Right cardiac atrium (tissue), 5 donors: ENCODE measurements at regions not wholly inside any gene's neighbourhood (a gene's known extent, or its start where the extent isn't known, plus 50 kb on each side); places are given as distances from the start of the nearest gene placed in this dataset.

Experiments
- ATAC-seq, 2 donors: fragments of 200-7000 bp; cut with Tn5 transposase; one replicate each; pipeline versions ENCODE4 v1.8.0 to v1.9.1; 2020; ENCODE audit warnings: moderate library complexity in 2 of 2, mild to moderate bottlenecking in 1 of 2
- DNase-seq, 3 donors: peaks; one replicate each; pipeline ENCODE4 v3.0.0-alpha.2; 2020
- H3K27ac ChIP-seq: one replicate; pipeline ENCODE4 v1.5.1; 2013; ENCODE audit warnings: mild to moderate bottlenecking, low read length, control low read depth, moderate library complexity
- H3K27me3 ChIP-seq: one replicate; pipeline ENCODE4 v1.6.1; 2013; ENCODE audit not compliant: control insufficient read depth, insufficient read depth
- H3K4me1 ChIP-seq: one replicate; pipeline ENCODE4 v1.6.1; 2013; ENCODE audit warnings: low read length; ENCODE audit not compliant: control insufficient read depth, insufficient read depth
- H3K4me3 ChIP-seq: one replicate; pipeline ENCODE4 v1.5.1; 2013; ENCODE audit warnings: low read length, control low read depth
- H3K9me3 ChIP-seq: one replicate; pipeline ENCODE4 v1.6.1; 2013; ENCODE audit warnings: low read length; ENCODE audit not compliant: control insufficient read depth
- WGBS: extraction: QIAGEN DNeasy Blood & Tissue Kit; methylation state at CpG from one replicate; pipeline ENCODE4 v1.1.7; 2013; 5-methylcytosine and 5-hydroxymethylcytosine counted together
- intact Hi-C, 4 donors: fragments of 100-400 bp; cut with DNase I; formaldehyde crosslinking; loops; one replicate each; pipeline versions ENCODE4 v1.11.0 to v1.14.0; 2022 to 2023
- donor health status: healthy with polysubstance abuse.
- donor health status: DM: no; HTN: yes; CAD: no.
- donor health status: DM: no; HTN: no; CAD: no.
- donor health status: DM: no; HTN: yes; CAD: no; lungs with severe emphysema.
- donor health status: DM: yes; HTN: yes; CAD: no.

DNA sequence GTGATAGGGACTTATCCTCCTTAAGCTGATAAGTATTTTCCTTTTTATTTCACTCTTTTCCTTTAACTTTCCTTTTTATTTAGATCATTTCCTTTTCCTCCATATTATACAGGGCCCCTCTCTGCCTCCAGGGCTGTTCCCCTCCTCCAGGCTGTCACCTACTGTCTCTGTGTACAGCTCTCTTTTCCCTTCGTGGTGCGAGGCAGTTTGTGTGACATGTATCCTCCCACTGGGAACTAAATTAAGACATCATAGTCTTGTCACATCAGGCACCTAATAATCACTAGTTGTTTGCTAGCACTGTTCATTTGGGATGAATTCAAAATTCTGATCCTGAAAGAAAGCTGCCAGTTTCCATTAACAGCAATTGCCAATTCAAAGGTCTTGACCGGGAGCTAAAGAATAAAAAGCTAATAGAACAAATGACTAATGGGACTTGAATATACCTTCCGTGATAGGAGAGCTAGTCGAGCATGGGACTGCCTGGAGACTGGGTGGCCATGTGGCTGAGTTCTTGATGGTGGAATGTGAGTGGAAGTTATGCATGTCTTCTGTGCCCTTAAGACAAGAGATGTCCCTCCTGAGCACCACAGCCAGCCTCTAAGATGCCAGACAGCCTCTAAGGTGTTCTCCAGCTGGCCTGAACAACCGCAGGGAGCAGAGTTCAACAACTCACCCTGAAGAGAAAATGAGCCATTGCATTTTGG, 77.7 kb upstream of the LRRC55 start:
- no peak for ATAC-seq
- Histone ChIP-seq H3K4me3 (no peak overlapping the region), H3K27me3 (no peaks in the 10 kb centered on the region), H3K4me1 (peaks cover 2% of the 10 kb centered on the region), H3K9me3 (no peaks in the 10 kb centered on the region), H3K27ac (no peak overlapping the region)
- WGBS: 61% methylated on average over 6 of the region's 6 CpGs
- no peak for DNase-seq
- intact Hi-C loops: no loop called here

DNA sequence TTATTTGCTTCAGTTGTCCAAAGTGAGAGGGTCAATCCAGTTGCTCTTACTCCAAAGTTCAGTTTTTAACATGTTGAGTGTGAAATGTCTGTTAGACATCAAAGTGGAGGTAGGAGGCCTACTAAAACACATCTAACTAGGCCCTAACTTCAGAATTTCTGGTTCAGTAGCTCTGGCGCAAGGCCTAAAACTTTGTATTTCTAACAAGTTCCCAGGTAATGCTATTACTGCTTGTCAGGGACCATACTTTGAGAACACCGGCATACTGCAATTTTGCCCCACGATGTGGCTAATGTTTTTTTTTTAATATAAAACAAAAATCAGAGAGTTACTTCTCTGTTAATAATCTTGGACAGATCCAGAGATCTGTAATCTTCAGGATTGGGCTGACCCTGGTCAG, 72.4 kb upstream of the LRRC55 start:
- no peaks in the 10 kb centered on the region for H3K9me3 ChIP-seq
- H3K4me3 ChIP-seq: no peak overlapping the region
- WGBS: 94% methylated on average over 3 of the region's 3 CpGs
- DNase-seq (no peak), ATAC-seq (no peak)
- H3K4me1 ChIP-seq: no peaks in the 10 kb centered on the region
- H3K27ac ChIP-seq: no peak overlapping the region
- intact Hi-C loops: no loop called here
- no peaks in the 10 kb centered on the region for H3K27me3 ChIP-seq

DNA sequence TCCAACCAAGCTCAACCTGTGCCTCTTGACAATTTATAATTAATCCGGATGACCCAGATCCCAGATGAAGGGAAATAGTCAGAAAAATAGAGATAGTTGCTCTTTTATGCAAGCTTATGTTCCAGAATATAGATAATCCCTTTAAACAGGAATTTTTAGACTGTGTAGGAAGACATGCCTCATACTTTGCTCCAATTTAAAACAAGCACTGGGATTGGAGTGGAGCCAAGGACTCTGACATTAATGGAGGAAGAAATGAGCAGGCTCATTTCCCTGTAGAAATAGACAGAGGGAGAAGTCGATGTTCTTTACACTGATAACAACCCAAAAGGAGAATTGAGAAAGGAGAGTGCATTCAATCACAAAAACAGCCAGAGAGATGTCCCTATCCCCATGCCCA, 70.1 kb upstream of the LRRC55 start:
- DNase-seq (no peak), ATAC-seq (no peak)
- no peak overlapping the region for H3K27ac ChIP-seq
- no peaks in the 10 kb centered on the region for H3K27me3 ChIP-seq
- no peaks in the 10 kb centered on the region for H3K9me3 ChIP-seq
- no peak overlapping the region for H3K4me3 ChIP-seq
- 34% methylated on average over 2 of the region's 2 CpGs for WGBS
- H3K4me1 ChIP-seq: no peaks in the 10 kb centered on the region
- intact Hi-C loops: loop anchor here in 1 of 4 donors (10.0 kb wide), 1 partner anchor 267 kb away; no protein-coding TSS in a partner anchor

DNA sequence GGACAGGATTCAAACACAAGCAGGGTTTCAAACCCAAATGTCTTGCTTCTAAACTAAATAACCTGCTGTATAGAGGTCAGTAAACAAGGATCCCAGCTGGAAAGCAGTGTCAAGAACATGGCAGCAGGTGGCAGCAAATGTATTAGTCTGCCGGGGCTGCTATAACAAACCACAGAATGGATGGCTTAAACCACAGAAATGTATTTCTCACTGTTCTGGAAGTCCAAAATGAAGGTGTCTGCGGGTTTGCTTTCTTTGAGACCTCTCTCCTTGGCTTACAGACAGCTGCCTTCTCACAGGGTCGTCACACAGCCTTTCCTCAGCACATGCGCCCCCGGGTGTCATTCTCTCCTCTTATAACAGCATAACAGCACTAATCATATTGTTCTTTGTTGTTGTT, 65.1 kb upstream of the LRRC55 start:
- WGBS: 66% methylated on average over 5 of the region's 5 CpGs
- intact Hi-C loops: loop anchor here in 3 of 4 donors (5.0 to 10.0 kb wide), 2 partner anchors 131 to 272 kb away; no protein-coding TSS in a partner anchor
- no peak overlapping the region for H3K4me3 ChIP-seq
- no peaks in the 10 kb centered on the region for H3K4me1 ChIP-seq
- peak; percentile 36 to 56 for ATAC-seq
- H3K27me3 ChIP-seq: no peaks in the 10 kb centered on the region
- DNase-seq: peak in 1 of 3 donors; percentile 68
- no peaks in the 10 kb centered on the region for H3K9me3 ChIP-seq
- no peak overlapping the region for H3K27ac ChIP-seq

DNA sequence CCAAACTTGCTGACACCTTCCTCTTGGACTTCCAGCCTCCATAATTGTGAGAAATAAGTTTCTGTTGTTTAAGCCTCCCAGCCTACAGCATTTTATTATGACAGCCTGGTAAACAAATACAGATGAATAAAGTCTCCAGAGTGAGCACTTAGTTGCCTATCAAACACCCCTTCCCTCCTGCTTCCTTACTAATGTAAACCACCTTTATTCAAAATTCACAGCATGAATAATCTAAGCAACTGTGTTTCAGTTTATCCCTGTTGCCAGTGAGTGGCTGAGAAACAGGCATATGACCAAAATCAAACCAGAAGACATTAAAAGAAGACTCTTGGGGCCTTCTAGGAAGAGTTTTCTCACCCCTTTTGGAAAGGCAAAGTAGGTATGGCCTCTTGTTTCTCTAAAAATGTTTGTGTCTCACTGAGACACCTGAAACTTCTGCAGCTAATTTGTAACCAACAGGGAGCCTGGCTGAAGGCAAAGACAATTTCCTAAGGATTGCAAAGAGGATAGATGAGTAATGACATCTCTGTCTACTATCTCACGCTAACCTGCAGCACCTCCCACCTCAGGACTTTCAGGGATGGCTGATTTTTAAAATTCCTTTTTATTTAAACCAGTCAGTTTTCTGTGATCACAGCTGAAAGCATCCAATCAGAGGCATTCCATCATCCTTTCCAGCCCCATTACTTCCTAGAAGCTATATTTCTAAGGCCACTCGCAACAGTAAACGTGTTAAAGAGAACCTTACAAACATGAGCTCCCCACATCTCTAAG, 61.4 kb upstream of the LRRC55 start:
- H3K4me3 ChIP-seq: no peak overlapping the region
- H3K27ac ChIP-seq: no peak overlapping the region
- intact Hi-C loops: no loop called here
- ATAC-seq: no peak
- no peaks in the 10 kb centered on the region for H3K27me3 ChIP-seq
- no peaks in the 10 kb centered on the region for H3K4me1 ChIP-seq
- no peaks in the 10 kb centered on the region for H3K9me3 ChIP-seq
- WGBS: 94% methylated on average over 3 of the region's 3 CpGs
- no peak for DNase-seq

DNA sequence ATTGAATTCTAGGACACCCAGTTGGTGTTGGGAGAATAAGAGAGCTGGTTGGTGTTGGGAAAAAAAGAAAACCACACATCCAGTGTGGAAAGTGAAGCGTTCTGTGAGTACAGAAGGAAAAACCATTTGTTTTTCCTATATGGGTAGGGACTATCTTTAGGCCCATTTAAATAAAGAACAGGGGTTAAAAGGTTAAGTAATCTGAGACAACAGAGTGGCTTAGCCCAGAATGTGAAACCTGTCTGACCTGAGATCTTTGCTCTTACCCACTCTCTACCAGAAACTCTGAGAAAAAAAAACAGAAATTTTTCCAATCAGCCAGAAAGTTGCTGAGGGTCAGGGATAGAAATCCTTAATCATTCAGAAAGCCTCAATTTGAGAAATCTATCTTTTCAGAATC, 59.8 kb upstream of the LRRC55 start:
- Histone ChIP-seq H3K4me1 (no peaks in the 10 kb centered on the region), H3K27me3 (no peaks in the 10 kb centered on the region), H3K27ac (no peak overlapping the region), H3K9me3 (no peaks in the 10 kb centered on the region), H3K4me3 (no peak overlapping the region)
- 66% methylated on average over 1 of the region's 1 CpG for WGBS
- no peak for ATAC-seq
- intact Hi-C loops: no loop called here
- DNase-seq: no peak

DNA sequence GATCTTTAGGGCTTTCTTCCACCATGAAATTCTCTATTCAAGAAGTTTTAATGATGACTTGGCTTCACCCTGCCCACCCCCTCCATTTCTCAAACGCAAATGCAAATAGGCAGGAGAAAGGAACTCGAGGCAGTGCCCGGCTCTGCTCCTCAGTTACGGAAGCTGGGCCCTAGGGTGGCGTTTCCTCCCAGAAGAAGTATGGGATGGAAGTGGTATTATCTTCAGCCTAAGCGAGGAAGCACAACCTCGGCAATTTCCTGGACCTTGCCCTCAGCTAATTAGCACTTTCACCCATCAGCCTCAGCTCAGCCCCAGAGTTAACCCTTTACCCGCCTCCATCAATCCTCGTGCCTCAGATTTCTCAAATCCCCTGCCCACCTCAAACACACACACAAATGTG, 58.2 kb upstream of the LRRC55 start:
- intact Hi-C loops: no loop called here
- WGBS: 60% methylated on average over 9 of the region's 9 CpGs
- ATAC-seq (no peak), DNase-seq (no peak)
- Histone ChIP-seq H3K9me3 (no peaks in the 10 kb centered on the region), H3K27me3 (no peaks in the 10 kb centered on the region), H3K27ac (no peak overlapping the region), H3K4me3 (no peak overlapping the region), H3K4me1 (no peaks in the 10 kb centered on the region)

DNA sequence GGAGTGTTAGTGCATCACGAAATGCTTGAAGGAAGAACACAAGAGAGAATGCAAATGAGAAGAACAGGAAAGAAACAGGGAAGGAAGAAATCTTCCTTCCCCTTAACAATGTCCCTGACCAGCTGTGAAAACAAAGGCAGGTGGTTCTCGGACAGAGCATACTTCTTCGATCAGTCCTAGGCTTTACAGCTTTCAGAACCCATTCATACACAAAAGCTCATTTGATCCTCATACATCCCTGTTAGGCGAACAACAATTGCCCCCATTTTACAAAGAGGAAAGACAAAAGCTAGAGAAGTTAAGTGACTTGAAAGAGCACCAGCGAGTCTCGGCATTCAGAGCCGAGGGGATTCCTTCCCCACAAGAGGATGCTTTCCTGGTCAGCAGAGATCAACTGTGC, 57.2 kb upstream of the LRRC55 start:
- Histone ChIP-seq H3K27me3 (no peaks in the 10 kb centered on the region), H3K9me3 (no peaks in the 10 kb centered on the region), H3K4me1 (no peaks in the 10 kb centered on the region), H3K27ac (no peak overlapping the region), H3K4me3 (no peak overlapping the region)
- WGBS: 67% methylated on average over 7 of the region's 7 CpGs
- DNase-seq (no peak), ATAC-seq (no peak)
- intact Hi-C loops: no loop called here

DNA sequence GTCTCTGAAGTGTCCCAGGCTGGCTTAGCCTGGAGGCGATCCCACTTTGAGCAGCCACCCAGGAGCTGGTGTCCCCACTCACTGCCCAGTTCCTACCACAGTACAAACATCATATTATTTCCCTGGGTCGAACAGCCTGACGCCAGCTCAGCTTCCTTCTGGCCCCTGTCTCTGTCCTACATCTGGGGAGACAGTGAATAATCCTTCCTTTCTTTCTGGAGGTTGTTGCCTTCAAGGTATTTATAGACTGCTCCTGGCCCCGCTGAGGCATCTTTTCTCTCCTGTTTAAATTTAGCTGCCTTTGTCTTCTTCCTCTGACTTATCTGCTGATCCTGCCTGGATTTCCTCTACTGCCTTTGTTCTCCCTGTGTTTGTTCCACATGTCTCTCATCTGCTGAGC, 56.8 kb upstream of the LRRC55 start:
- Histone ChIP-seq H3K27ac (no peak overlapping the region), H3K9me3 (no peaks in the 10 kb centered on the region), H3K27me3 (no peaks in the 10 kb centered on the region), H3K4me1 (no peaks in the 10 kb centered on the region), H3K4me3 (no peak overlapping the region)
- WGBS: 46% methylated on average over 4 of the region's 4 CpGs
- peak in 1 of 2 donors; percentile 65 for ATAC-seq
- intact Hi-C loops: no loop called here
- no peak for DNase-seq

DNA sequence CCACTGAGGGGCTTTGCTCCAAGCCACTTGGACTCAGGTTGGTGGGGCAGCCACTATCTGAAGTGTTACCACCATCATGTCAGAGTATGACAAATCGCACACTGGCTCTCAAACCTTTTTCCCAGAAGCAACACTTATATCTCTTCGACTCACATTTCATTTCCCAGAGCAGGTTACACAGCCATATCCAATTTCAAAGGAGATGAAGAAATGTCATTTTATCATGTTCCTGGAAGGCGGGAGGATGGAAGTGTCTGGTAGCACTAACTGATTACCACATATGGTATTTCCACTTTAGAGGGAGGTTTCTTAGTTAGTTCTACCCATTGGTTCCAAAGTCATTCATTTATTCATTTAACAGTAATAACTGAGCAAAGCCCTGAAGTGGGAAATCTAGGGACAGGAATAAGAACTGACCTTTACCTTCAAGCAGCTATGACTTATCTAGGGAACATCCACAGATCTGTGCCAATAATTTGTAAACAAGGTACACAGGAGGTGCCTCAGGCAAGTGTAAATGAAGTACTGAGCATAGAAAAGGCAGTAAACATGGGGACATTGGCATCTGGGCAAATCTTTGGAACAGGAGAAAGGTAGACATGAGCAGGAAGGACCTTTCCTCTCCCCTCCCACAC, 54.9 kb upstream of the LRRC55 start:
- DNase-seq (no peak), ATAC-seq (no peak)
- no peaks in the 10 kb centered on the region for H3K9me3 ChIP-seq
- no peak overlapping the region for H3K4me3 ChIP-seq
- intact Hi-C loops: no loop called here
- WGBS: 75% methylated on average over 3 of the region's 3 CpGs
- H3K27me3 ChIP-seq: no peaks in the 10 kb centered on the region
- H3K27ac ChIP-seq: no peak overlapping the region
- H3K4me1 ChIP-seq: no peaks in the 10 kb centered on the region
